OCI-LY1 (cell line): ENCODE measurements at regions not wholly inside any gene's neighbourhood (a gene's known extent, or its start where the extent isn't known, plus 50 kb on each side); places are given as distances from the start of the nearest gene placed in this dataset.

Experiments
- H2AFZ ChIP-seq: fragments of 200-600 bp; sonication (generic), shearing (Covaris generic); 2 replicates; pipeline ENCODE4 v1.6.0; 2014; ENCODE audit warnings: antibody characterized with exemption, mild to moderate bottlenecking, low read length
- H3F3A ChIP-seq: fragments of 200-600 bp; sonication (generic), shearing (Covaris generic); 2 replicates; pipeline ENCODE4 v1.6.0; 2014; ENCODE audit warnings: mild to moderate bottlenecking, antibody characterized with exemption, low read length, moderate library complexity; ENCODE audit not compliant: insufficient read depth
- H3K27ac ChIP-seq: fragments of 200-600 bp; sonication (generic); 2 replicates; pipeline ENCODE4 v1.5.1; 2014; ENCODE audit warnings: low read length, mixed run types, mild to moderate bottlenecking, low read depth; ENCODE audit not compliant: poor library complexity, severe bottlenecking
- H3K27me3 ChIP-seq: fragments of 200-600 bp; sonication (generic); 2 replicates; pipeline ENCODE4 v1.6.0; 2014; ENCODE audit warnings: antibody characterized with exemption, mild to moderate bottlenecking, low read length, moderate library complexity; ENCODE audit not compliant: insufficient read depth
- H3K36me3 ChIP-seq: fragments of 200-600 bp; sonication (generic); 2 replicates; pipeline ENCODE4 v1.6.1; 2014; ENCODE audit warnings: mild to moderate bottlenecking, antibody characterized with exemption, low read length, moderate library complexity, mixed read lengths; ENCODE audit not compliant: insufficient read depth
- H3K4me1 ChIP-seq: fragments of 200-600 bp; sonication (generic); 2 replicates; pipeline ENCODE4 v1.5.1; 2014; ENCODE audit warnings: mild to moderate bottlenecking, low read length, moderate library complexity; ENCODE audit not compliant: insufficient read depth, severe bottlenecking
- H3K4me2 ChIP-seq: fragments of 200-600 bp; sonication (generic), shearing (Covaris generic); 2 replicates; pipeline ENCODE4 v1.6.1; 2014; ENCODE audit warnings: low read length
- H3K4me3 ChIP-seq: fragments of 200-600 bp; sonication (generic); 2 replicates; pipeline ENCODE4 v1.5.1; 2014; ENCODE audit warnings: low read length, low read depth, mild to moderate bottlenecking, mixed read lengths; ENCODE audit not compliant: poor library complexity, severe bottlenecking
- H3K79me2 ChIP-seq: fragments of 200-600 bp; shearing (Covaris generic); 2 replicates; pipeline ENCODE4 v1.6.1; 2016; ENCODE audit warnings: mixed run types, low read length, mixed read lengths; ENCODE audit not compliant: insufficient read depth
- H3K9ac ChIP-seq: fragments of 200-600 bp; sonication (generic), shearing (Covaris generic); 2 replicates; pipeline ENCODE4 v1.6.1; 2014; ENCODE audit warnings: mild to moderate bottlenecking, low read length, mixed read lengths
- H3K9me2 ChIP-seq: fragments of 200-600 bp; sonication (generic), shearing (Covaris generic); 2 replicates; pipeline ENCODE4 v1.6.1; 2014; ENCODE audit warnings: low read depth, mild to moderate bottlenecking, low read length, mixed read lengths
- H3K9me3 ChIP-seq: fragments of 200-600 bp; shearing (Covaris generic); 2 replicates; pipeline ENCODE4 v1.6.1; 2014; ENCODE audit warnings: low read length, mixed read lengths
- H4K20me1 ChIP-seq: fragments of 200-600 bp; sonication (generic), shearing (Covaris generic); 2 replicates; pipeline ENCODE4 v1.6.0; 2016; ENCODE audit warnings: mild to moderate bottlenecking, low read length; ENCODE audit not compliant: insufficient read depth
- CTCF ChIP-seq: fragments of 200-600 bp; sonication (generic), shearing (Covaris generic); IDR thresholded peaks from 2 replicates; pipeline ENCODE4 v1.5.1; 2017; ENCODE audit warnings: mild to moderate bottlenecking, antibody characterized with exemption, low read length, moderate library complexity, mixed read lengths
- EZH2 ChIP-seq: fragments of 200-600 bp; sonication (generic), shearing (Covaris generic); IDR thresholded peaks from 2 replicates; pipeline ENCODE4 v1.8.0; 2017; ENCODE audit warnings: borderline replicate concordance, mixed run types, mild to moderate bottlenecking, antibody characterized with exemption, low read length, moderate library complexity, mixed read lengths

- no peaks in the 10 kb centered on the region for H3K9me2 ChIP-seq
- TF ChIP-seq CTCF, result no peak
- H2AFZ ChIP-seq, result no peak overlapping the region
- H3K27ac ChIP-seq, result no peak overlapping the region
- no peak overlapping the region for H3K4me3 ChIP-seq
- no peaks in the 10 kb centered on the region for H3K9me3 ChIP-seq
- no peaks in the 10 kb centered on the region for H3K27me3 ChIP-seq
- no peaks in the 10 kb centered on the region for H3F3A ChIP-seq
- no peaks in the 10 kb centered on the region for H3K4me1 ChIP-seq
- no peak overlapping the region for H3K9ac ChIP-seq
- no peak overlapping the region for H3K4me2 ChIP-seq
- H4K20me1 ChIP-seq, result no peaks in the 10 kb centered on the region
- no peaks in the 10 kb centered on the region for H3K36me3 ChIP-seq
- H3K79me2 ChIP-seq, result no peaks in the 10 kb centered on the region
These were observed 245.8 kb upstream of the CDH5 start for GRCh38 chr16:66120656-66121055.

GRCh38 chr16:66116163-66117002 is 250.1 kb upstream of the CDH5 start:
- Histone ChIP-seq H2AFZ (no peak overlapping the region), H3K36me3 (no peaks in the 10 kb centered on the region), H3K9ac (no peak overlapping the region), H3K9me3 (no peaks in the 10 kb centered on the region), H3K4me3 (no peak overlapping the region), H3K79me2 (no peaks in the 10 kb centered on the region), H3F3A (no peaks in the 10 kb centered on the region), H3K4me1 (no peaks in the 10 kb centered on the region), H3K27me3 (no peaks in the 10 kb centered on the region), H4K20me1 (no peaks in the 10 kb centered on the region), H3K4me2 (no peak overlapping the region), H3K27ac (no peak overlapping the region), H3K9me2 (no peaks in the 10 kb centered on the region)
- TF ChIP-seq EZH2 (no peak), CTCF (no peak)

- Histone ChIP-seq H3K4me2 (no peak overlapping the region), H2AFZ (no peak overlapping the region), H3K9me3 (no peaks in the 10 kb centered on the region), H3K9me2 (no peaks in the 10 kb centered on the region), H3K27me3 (no peaks in the 10 kb centered on the region), H3K79me2 (no peaks in the 10 kb centered on the region), H3K9ac (no peak overlapping the region), H3K36me3 (no peaks in the 10 kb centered on the region), H4K20me1 (no peaks in the 10 kb centered on the region), H3K4me3 (no peak overlapping the region), H3F3A (no peaks in the 10 kb centered on the region), H3K4me1 (no peaks in the 10 kb centered on the region), H3K27ac (no peak overlapping the region)
- TF ChIP-seq CTCF (peak; percentile 42; the same call in 1 of the 2 replicates), EZH2 (no peak)
These were observed 251.1 kb upstream of the CDH5 start for GRCh38 chr16:66115373-66115772.
